ENCODE measurements at regions not wholly inside any gene's neighbourhood (a gene's known extent, or its start where the extent isn't known, plus 50 kb on each side); places are given as distances from the start of the nearest gene placed in this dataset.

DNA sequence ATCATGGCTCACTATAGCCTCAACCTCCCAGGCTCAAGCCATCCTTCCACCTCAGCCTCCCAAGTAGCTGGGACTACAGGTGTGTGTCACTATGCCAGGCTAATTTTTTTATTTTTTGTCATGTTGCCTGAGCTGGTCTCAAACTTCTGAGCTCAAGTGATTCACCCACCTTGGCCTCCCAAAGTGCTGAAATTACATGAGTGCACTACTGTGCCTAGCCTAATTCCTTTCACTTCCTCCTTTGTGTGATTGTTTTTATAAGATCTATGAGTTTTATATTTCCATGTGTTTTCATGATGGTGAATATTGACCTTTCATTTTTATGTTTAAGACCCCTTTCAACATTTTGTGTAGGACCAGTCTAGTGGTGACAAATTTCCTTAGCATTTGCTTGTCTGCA, 55.2 kb upstream of the IL12B start:
- H3K4me3 ChIP-seq (ENCODE audit: control insufficient read depth, low read depth, low read length), result no peak overlapping the region
- no peak for DNase-seq (ENCODE audit: low read depth)

DNA sequence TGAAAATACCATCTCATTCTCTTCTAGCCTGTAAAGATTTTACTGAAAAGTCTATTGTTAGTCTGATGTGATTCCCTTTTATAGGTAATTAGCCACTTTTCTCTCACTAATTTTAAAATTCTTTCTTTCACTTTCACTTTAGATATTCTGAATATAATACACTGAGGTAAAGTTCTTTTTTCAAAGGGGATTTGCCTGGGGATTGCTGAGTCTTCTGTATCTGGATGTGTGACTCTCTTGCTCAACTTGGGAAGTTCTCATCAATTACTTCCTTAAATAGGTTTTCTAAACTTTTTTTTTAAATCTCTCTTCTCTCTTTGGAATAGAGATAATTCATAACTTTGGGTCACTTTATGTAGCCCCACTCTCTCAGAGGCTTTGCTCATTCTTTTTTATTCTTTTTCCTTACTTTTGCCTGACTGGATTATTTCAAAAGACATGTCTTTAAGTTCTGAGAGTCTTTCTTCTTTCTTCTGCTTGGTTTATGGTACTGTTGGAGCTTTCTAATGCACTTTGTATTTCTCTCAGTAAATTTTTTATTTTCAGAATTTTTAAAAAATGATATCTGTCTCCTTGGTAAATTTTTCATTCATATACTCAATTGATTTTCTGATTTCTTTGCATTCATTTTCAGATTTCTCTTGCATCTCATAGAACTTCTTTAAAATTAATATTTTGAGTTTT, 55.9 kb upstream of the IL12B start:
- DNase-seq (ENCODE audit: low read depth), result no peak

More for the DNA sequence above, 55.2 kb upstream of the IL12B start:
- TF ChIP-seq, protein P1, sequence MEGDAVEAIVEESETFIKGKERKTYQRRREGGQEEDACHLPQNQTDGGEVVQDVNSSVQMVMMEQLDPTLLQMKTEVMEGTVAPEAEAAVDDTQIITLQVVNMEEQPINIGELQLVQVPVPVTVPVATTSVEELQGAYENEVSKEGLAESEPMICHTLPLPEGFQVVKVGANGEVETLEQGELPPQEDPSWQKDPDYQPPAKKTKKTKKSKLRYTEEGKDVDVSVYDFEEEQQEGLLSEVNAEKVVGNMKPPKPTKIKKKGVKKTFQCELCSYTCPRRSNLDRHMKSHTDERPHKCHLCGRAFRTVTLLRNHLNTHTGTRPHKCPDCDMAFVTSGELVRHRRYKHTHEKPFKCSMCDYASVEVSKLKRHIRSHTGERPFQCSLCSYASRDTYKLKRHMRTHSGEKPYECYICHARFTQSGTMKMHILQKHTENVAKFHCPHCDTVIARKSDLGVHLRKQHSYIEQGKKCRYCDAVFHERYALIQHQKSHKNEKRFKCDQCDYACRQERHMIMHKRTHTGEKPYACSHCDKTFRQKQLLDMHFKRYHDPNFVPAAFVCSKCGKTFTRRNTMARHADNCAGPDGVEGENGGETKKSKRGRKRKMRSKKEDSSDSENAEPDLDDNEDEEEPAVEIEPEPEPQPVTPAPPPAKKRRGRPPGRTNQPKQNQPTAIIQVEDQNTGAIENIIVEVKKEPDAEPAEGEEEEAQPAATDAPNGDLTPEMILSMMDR (conservative IDR thresholded peaks at IDR 0.05; ENCODE audit: control insufficient read depth, insufficient read depth, low read depth, low read length), result no peak

DNA sequence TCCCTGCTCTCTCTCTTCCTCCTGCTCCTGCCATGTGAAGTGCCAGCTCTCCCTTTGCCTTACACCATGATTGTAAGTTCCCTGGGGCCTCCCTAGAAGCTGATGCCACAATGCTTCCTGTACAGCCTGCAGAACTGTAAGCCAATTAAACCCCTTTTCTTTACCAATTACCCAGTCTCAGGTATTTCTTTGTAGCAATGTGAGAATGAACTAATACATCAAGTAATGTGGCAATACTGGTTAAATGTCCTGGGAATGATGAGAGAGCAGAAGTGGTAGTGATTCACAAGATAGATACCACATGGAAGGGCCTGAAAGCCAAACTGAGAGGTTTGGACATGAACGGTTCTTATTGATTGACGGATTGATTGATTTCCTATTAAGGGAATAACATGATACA, 62.6 kb upstream of the IL12B start:
- TF ChIP-seq, protein P1 (conservative IDR thresholded peaks at IDR 0.05; ENCODE audit: control insufficient read depth, insufficient read depth, low read depth, low read length), result no peak
- no peak overlapping the region for H3K4me3 ChIP-seq (ENCODE audit: control insufficient read depth, low read depth, low read length)
- no peak for DNase-seq (ENCODE audit: low read depth)

More for the DNA sequence above, 55.9 kb upstream of the IL12B start:
- TF ChIP-seq, protein P1 (conservative IDR thresholded peaks at IDR 0.05; ENCODE audit: control insufficient read depth, insufficient read depth, low read depth, low read length), result no peak
- H3K4me3 ChIP-seq (ENCODE audit: control insufficient read depth, low read depth, low read length), result no peak overlapping the region

DNA sequence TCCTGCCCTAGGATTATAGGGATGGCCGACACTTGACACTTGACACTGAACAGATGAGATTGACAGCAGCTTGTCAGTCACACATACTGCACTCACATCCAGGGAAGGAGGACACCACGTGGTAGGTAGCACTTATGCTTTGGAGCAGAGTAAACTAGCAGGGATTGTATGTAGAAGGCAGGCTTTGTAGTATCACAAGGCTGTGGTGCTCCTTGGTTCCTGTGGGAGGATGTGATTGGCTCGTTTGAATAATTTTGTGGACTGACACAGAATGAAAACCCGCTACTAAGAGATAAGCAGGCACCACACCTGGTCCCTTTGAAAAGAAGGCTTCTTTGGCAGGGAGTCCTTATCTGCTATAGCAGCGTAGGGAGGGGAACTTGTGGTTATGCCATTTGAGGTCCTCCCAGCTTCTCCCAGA, 63.6 kb upstream of the IL12B start:
- DNase-seq (ENCODE audit: low read depth), result no peak
- TF ChIP-seq, protein P1 (conservative IDR thresholded peaks at IDR 0.05; ENCODE audit: control insufficient read depth, insufficient read depth, low read depth, low read length), result no peak
- H3K4me3 ChIP-seq (ENCODE audit: control insufficient read depth, low read depth, low read length), result no peak overlapping the region

DNA sequence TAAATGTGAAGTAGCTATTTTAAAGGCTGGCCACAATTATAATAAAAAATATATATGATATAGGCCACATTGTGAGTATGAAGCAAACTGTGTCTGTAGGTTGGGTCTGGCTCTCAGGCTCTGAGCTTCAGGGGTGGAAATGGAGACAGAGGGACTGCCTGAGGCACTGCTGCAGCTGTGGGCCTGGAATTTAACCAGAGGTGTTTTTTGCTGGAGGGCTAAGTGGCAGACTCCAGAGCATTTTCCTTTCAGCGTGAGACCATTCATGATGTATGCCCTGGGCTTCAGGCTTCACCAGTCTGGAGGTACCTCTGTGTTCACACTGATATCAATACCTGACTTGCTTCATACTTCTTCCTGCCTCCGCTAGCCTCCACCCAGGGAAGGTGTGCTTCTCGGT, 64.9 kb upstream of the IL12B start:
- TF ChIP-seq, protein P1 (conservative IDR thresholded peaks at IDR 0.05; ENCODE audit: control insufficient read depth, insufficient read depth, low read depth, low read length), result no peak
- no peak overlapping the region for H3K4me3 ChIP-seq (ENCODE audit: control insufficient read depth, low read depth, low read length)
- no peak for DNase-seq (ENCODE audit: low read depth)

DNA sequence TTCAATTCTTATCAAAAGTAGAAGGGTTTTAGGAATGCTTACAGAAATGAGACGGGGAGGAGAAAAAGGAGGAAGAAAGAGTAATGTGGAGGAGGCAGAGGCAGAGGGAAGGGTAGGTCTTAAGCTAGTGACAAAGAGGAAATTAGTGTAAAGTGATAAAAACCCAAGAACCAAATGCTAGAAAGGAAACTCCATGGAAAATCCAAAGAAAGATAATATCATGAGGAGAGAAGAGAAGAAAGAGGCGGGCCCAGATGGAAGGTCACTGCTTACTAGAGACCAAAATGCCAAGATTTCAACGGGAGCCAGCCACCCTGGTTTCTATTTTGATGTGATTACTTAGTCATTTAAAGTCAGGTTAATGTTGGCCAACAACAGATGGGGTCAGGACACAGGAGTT, 68.6 kb upstream of the IL12B start:
- TF ChIP-seq, protein P1 (conservative IDR thresholded peaks at IDR 0.05; ENCODE audit: control insufficient read depth, insufficient read depth, low read depth, low read length), result no peak
- H3K4me3 ChIP-seq (ENCODE audit: control insufficient read depth, low read depth, low read length), result no peak overlapping the region
- no peak for DNase-seq (ENCODE audit: low read depth)

Measured in fibroblast of mammary gland (primary cell).